Thyroid gland (tissue), 4 donors: ENCODE measurements at regions not wholly inside any gene's neighbourhood (a gene's known extent, or its start where the extent isn't known, plus 50 kb on each side); places are given as distances from the start of the nearest gene placed in this dataset.

ENCODE experiments used
- DNase-seq, 2 donors: peaks; one replicate each; pipeline ENCODE4 v3.0.0-alpha.2; 2019
- H3K27ac ChIP-seq, 3 donors: fragments of 200-600 bp; sonication (generic); 1 replicate in 2 of 3; 2 replicates in 1 of 3; pipeline ENCODE4 v1.5.1; 2016 to 2019; ENCODE audit warnings: mild to moderate bottlenecking in 1 of 3, moderate library complexity in 1 of 3
- H3K27me3 ChIP-seq: fragments of 200-600 bp; sonication (generic); one replicate; pipeline ENCODE4 v1.5.1; 2019
- H3K36me3 ChIP-seq, 2 donors: fragments of 200-600 bp; sonication (generic); one replicate each; pipeline ENCODE4 v1.5.1; 2016 to 2019
- H3K4me1 ChIP-seq, 2 donors: fragments of 200-600 bp; sonication (generic); one replicate each; pipeline ENCODE4 v1.5.1; 2017 to 2019
- H3K4me3 ChIP-seq, 3 donors: fragments of 200-600 bp; sonication (generic); replicated peaks in 1 of 3; 1 replicate in 2 of 3; 2 replicates in 1 of 3; pipeline ENCODE4 v1.5.1; 2016; ENCODE audit warnings: mild to moderate bottlenecking in 1 of 3
- H3K9me3 ChIP-seq: fragments of 200-600 bp; sonication (generic); one replicate; pipeline ENCODE4 v1.5.1; 2017
- POLR2A ChIP-seq, 2 donors: fragments of 450-650 bp; IDR thresholded peaks; one replicate each; pipeline ENCODE4 v1.6.1; 2017; ENCODE audit warnings: antibody characterized with exemption in 2 of 2, mild to moderate bottlenecking in 2 of 2, moderate library complexity in 1 of 2
- WGBS, 2 donors: methylation state at CpG; one replicate each; pipeline ENCODE4 v1.1.5; 2017; 5-methylcytosine and 5-hydroxymethylcytosine counted together
- intact Hi-C: fragments of 100-400 bp; cut with DNase I; formaldehyde crosslinking; loops from one replicate; pipeline ENCODE4 v1.15.1; 2023
- TF ChIP-seq, protein P1 (sequence below), 6 experiments: fragments of 200-600 bp in 3 of 6; fragments of 450-650 bp in 3 of 6; sonication (generic) in 3 of 6; IDR thresholded peaks; one replicate each; pipeline ENCODE4 v1.5.1; 2016 to 2019; ENCODE audit warnings: antibody characterized with exemption in 6 of 6, mild to moderate bottlenecking in 2 of 6, inconsistent platforms in 1 of 6, moderate library complexity in 1 of 6

DNA sequence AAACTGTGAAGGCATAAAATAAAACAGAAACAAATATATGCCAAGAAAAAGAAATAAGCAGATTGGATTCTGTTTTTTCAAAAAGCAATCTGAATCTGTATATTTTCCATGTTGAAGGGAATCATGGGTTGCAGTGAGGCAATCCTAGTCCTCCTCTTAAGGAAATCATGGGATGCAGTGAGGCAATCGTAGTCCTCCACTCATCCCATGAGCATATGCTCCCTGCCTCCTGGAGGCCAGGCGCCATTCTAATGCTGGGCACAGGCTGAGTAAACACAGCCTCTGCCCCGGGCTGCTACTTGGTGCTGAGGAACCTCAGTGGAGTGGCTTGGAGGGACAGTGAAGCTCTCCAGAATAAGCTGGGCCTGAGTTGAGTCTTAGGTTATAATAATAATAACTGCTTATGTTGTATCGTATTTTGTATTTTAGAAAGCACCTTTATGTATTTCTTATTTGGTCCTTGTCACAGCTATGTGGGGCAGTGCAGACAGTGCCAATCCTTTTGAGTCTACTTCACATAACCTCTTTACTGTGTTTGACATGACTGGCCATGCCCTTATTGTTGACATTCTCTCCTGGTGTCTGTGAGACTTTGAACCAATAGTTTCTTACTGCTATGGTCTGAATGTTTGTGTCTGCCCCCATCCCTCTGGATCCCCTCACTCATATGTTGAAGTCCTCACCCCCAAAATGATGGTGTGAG, 56.6 kb upstream of the CITED2 start:
- WGBS, 2 donors = 88 to 94% methylated on average over 4 of the region's 4 CpGs
- TF ChIP-seq, protein P1, sequence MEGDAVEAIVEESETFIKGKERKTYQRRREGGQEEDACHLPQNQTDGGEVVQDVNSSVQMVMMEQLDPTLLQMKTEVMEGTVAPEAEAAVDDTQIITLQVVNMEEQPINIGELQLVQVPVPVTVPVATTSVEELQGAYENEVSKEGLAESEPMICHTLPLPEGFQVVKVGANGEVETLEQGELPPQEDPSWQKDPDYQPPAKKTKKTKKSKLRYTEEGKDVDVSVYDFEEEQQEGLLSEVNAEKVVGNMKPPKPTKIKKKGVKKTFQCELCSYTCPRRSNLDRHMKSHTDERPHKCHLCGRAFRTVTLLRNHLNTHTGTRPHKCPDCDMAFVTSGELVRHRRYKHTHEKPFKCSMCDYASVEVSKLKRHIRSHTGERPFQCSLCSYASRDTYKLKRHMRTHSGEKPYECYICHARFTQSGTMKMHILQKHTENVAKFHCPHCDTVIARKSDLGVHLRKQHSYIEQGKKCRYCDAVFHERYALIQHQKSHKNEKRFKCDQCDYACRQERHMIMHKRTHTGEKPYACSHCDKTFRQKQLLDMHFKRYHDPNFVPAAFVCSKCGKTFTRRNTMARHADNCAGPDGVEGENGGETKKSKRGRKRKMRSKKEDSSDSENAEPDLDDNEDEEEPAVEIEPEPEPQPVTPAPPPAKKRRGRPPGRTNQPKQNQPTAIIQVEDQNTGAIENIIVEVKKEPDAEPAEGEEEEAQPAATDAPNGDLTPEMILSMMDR (IDR thresholded peaks at IDR 0.05) = no peak
- TF ChIP-seq POLR2A (IDR thresholded peaks at IDR 0.05) = no peak

DNA sequence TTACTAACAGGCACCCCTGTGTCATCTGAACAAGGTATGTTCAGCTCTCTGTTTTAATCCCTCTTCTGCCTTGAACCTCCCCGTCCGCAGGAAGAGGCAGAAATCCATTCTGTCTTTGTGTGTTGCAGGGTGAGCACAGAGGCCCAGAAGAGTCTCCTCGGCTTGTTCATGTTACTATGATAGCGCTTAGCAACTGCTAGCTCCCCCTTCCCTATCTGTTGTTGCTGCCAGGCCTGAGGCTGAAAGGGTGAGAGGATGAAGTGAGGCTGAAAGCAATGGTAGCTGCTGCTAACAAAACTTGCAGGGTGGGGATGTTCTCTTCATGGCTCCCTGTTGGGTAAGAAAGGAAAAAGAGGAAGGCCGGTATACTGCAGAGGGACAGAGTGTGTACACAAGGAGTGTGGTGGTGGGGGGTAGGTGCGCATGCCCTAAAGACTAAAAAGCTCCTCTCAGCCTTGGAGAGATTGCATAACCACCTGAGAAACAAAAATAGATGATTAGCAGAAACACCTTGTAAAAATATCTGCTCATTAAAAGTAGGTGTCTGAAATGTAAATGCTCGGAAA, 55.2 kb upstream of the CITED2 start:
- 85 to 89% methylated on average over 7 of the region's 7 CpGs for WGBS, 2 donors
- Histone ChIP-seq H3K9me3 (no peaks in the 10 kb centered on the region), H3K4me1 (no peaks in the 10 kb centered on the region), H3K4me3 (no peak overlapping the region), H3K27me3 (no peaks in the 10 kb centered on the region), H3K36me3 (no peaks in the 10 kb centered on the region), H3K27ac (no peak overlapping the region)
- no peak for TF ChIP-seq POLR2A (IDR thresholded peaks at IDR 0.05)
- TF ChIP-seq, protein P1 (IDR thresholded peaks at IDR 0.05) = no peak
- intact Hi-C loops = no loop called here
- no peak for DNase-seq

More for the DNA sequence above, 56.6 kb upstream of the CITED2 start:
- Histone ChIP-seq H3K9me3 (no peaks in the 10 kb centered on the region), H3K27me3 (no peaks in the 10 kb centered on the region), H3K27ac (no peak overlapping the region), H3K4me1 (no peaks in the 10 kb centered on the region), H3K4me3 (no peak overlapping the region), H3K36me3 (no peaks in the 10 kb centered on the region)
- intact Hi-C loops = no loop called here
- DNase-seq = no peak

DNA sequence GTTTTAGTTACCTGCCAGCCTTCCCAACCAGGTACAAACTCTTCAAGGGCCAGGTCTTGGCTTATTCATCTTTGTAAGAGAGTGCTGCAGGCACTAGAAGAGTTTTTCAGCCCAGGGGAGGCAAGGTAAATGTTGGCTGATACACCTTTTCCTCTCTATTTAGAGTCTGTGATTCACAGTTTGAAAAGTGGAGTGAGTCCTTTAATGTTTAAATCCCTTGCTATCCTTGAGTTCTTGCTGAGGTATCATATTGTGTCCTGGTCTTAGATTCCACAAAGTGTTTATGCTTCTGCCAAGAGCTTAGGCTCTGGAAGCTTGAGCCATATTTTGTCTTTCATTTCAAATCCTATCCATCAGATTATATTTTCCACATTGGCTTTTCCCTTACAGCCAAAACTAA, 52.8 kb upstream of the CITED2 start:
- TF ChIP-seq, protein P1 (IDR thresholded peaks at IDR 0.05) = no peak
- TF ChIP-seq POLR2A (IDR thresholded peaks at IDR 0.05) = no peak
- DNase-seq = no peak
- Histone ChIP-seq H3K9me3 (no peaks in the 10 kb centered on the region), H3K36me3 (no peaks in the 10 kb centered on the region), H3K4me1 (no peaks in the 10 kb centered on the region), H3K4me3 (no peak overlapping the region), H3K27me3 (no peaks in the 10 kb centered on the region), H3K27ac (no peak overlapping the region)
- intact Hi-C loops = no loop called here

DNA sequence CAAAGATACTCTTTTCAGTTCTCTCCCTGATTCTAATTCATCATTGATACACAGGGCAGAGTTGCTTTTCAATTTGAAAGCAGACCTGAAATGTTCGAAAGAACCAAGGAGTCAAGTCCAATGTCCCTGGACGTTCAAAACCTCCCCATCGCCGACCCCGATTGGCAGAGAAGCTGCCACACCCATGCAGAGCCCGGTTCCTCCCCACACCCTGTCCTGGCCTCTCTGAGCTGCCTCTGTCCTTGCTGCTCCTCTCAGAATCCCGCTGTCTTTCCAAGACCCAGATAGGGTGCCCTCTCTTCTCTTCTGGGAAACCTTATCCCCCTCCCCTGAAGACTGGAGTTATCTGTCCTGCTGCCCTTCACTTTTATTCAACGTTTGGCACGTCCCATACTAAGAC, 52.3 kb upstream of the CITED2 start:
- H3K36me3 ChIP-seq = no peaks in the 10 kb centered on the region
- no peak for DNase-seq
- no peak overlapping the region for H3K4me3 ChIP-seq
- WGBS, 2 donors = 85 to 89% methylated on average over 9 of the region's 9 CpGs
- H3K9me3 ChIP-seq = no peaks in the 10 kb centered on the region
- H3K4me1 ChIP-seq = no peaks in the 10 kb centered on the region
- TF ChIP-seq, protein P1 (IDR thresholded peaks at IDR 0.05) = no peak
- TF ChIP-seq POLR2A (IDR thresholded peaks at IDR 0.05) = no peak
- H3K27me3 ChIP-seq = no peaks in the 10 kb centered on the region
- intact Hi-C loops = no loop called here
- H3K27ac ChIP-seq = no peak overlapping the region

DNA sequence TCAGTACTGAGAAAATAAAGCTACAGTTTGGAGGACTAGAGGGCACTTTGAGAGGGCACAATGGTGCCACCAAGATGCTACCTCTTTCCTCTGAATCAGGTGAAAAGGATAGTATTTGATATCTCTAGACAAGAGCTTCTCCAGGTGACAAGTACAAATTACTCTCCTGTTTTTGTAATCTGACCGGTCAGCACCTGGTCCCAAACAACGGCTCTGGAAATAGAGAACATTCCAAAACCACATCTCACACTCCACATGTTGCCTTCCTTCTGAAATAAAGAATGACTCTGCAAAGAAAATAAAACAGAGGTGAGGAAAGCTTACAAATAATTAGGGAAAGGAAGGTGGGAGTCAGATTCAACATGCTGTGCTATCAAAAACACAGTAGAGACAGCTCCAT, 51.3 kb upstream of the CITED2 start:
- H3K4me3 ChIP-seq = no peak overlapping the region
- H3K27ac ChIP-seq = no peak overlapping the region
- no peaks in the 10 kb centered on the region for H3K36me3 ChIP-seq
- no peak for DNase-seq
- H3K4me1 ChIP-seq = no peaks in the 10 kb centered on the region
- 76 to 80% methylated on average over 2 of the region's 2 CpGs for WGBS, 2 donors
- intact Hi-C loops = no loop called here
- H3K9me3 ChIP-seq = no peaks in the 10 kb centered on the region
- TF ChIP-seq, protein P1 (IDR thresholded peaks at IDR 0.05) = no peak
- TF ChIP-seq POLR2A (IDR thresholded peaks at IDR 0.05) = no peak
- no peaks in the 10 kb centered on the region for H3K27me3 ChIP-seq
